ENCODE measurements at regions not wholly inside any gene's neighbourhood (a gene's known extent, or its start where the extent isn't known, plus 50 kb on each side); places are given as distances from the start of the nearest gene placed in this dataset.

DNA sequence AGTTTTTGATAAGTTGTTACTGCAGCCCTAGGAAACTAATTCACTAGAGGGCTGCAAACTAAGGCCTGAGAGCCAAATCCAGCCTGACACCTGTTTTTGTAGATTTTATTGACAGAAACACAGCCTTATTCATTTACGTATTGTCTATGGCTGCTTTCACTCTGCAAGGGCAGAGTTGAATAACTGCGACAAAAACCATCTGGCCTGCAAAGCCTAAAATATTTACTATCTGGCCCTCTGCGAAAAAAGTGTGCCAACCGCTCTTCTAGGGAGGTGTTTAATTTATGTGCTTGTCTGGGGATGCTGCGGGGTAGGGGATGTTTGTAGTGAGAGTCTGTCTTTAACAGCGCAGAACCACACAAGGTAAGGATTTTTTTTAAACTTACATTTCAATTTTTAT lies 165.0 kb upstream of the RBFOX1 start:
- H3K27me3 ChIP-seq (ENCODE audit: control insufficient read depth in 1 of 2, insufficient read depth in 2 of 2, low read length in 2 of 2): no peaks in the 10 kb centered on the region
- H2AFZ ChIP-seq (ENCODE audit: low read length): no peak overlapping the region
- no peaks in the 10 kb centered on the region for H4K20me1 ChIP-seq (ENCODE audit: insufficient read depth, low read length)
- WGBS (ENCODE audit: low lambda C conversion rate): 45% methylated on average over 6 of the region's 6 CpGs
- H3K4me2 ChIP-seq (ENCODE audit: low read depth, low read length): no peak overlapping the region
- H3K4me3 ChIP-seq (replicated peaks in 1 of 3; ENCODE audit: insufficient read depth in 1 of 3, low read depth in 2 of 3, low read length in 3 of 3): no peak overlapping the region
- intact Hi-C loops (cut with micrococcal nuclease; ENCODE audit: unreplicated experiment) (no loop called here), in situ Hi-C loops (cut with HindIII; ENCODE audit: extremely low pct_ligation_motif_present, low pct_unique_long_range_greater_than_20kb) (no loop called here)
- H3K79me2 ChIP-seq (ENCODE audit: insufficient read depth, low read length): no peaks in the 10 kb centered on the region
- H3K9me3 ChIP-seq (ENCODE audit: low read length): peaks cover 17% of the 10 kb centered on the region; the same call in 1 of the 2 replicates
- no peak for ATAC-seq
- CTCF ChIA-PET (ENCODE audit: low intra/inter-chr PET ratio, low total read pairs): no interaction called here
- POLR2A ChIA-PET: no interaction called here
- H3K36me3 ChIP-seq (replicated peaks in 1 of 2; ENCODE audit: control insufficient read depth in 1 of 2, insufficient read depth in 2 of 2, low read length in 2 of 2): no peaks in the 10 kb centered on the region
- no TSS peak for BruUV-seq (replicated peaks)
- no peak for FAIRE-seq
- no peak overlapping the region for H3K27ac ChIP-seq (ENCODE audit: extremely low read length, insufficient read depth, low read length)
- H3K9ac ChIP-seq (ENCODE audit: insufficient read depth, low read depth, low read length): no peak overlapping the region
- no peaks in the 10 kb centered on the region for H3K4me1 ChIP-seq (ENCODE audit: insufficient read depth, low read length)
- DNase-seq (ENCODE audit: low spot score): no peak
- TF ChIP-seq ZBTB1 (CRISPR knock-in tag; IDR thresholded peaks at IDR 0.05; ENCODE audit: borderline replicate concordance) (no peak), HNF4A (CRISPR knock-in tag; IDR thresholded peaks at IDR 0.05) (no peak), ATF4 (CRISPR knock-in tag; IDR thresholded peaks at IDR 0.05) (no peak), TAF15 (IDR thresholded peaks at IDR 0.05; ENCODE audit: low read depth, low read length, poor library complexity, severe bottlenecking) (no peak), CREBL2 (CRISPR knock-in tag; IDR thresholded peaks at IDR 0.05; ENCODE audit: borderline replicate concordance) (no peak), HMG20B (CRISPR knock-in tag; conservative IDR thresholded peaks at IDR 0.05) (no peak), CBX5 (CRISPR knock-in tag; IDR thresholded peaks at IDR 0.05; ENCODE audit: borderline replicate concordance) (no peak), JUND (CRISPR knock-in tag; IDR thresholded peaks at IDR 0.05) (no peak), ETV5 (CRISPR knock-in tag; IDR thresholded peaks at IDR 0.05; ENCODE audit: borderline replicate concordance) (no peak), ZNF484 (CRISPR knock-in tag; IDR thresholded peaks at IDR 0.05; ENCODE audit: borderline replicate concordance, low read depth) (no peak), JARID2 (CRISPR knock-in tag; IDR thresholded peaks at IDR 0.05; ENCODE audit: insufficient replicate concordance) (no peak), ZNF614 (CRISPR knock-in tag; IDR thresholded peaks at IDR 0.05; ENCODE audit: borderline replicate concordance) (no peak)
- TF ChIP-seq, protein P1, sequence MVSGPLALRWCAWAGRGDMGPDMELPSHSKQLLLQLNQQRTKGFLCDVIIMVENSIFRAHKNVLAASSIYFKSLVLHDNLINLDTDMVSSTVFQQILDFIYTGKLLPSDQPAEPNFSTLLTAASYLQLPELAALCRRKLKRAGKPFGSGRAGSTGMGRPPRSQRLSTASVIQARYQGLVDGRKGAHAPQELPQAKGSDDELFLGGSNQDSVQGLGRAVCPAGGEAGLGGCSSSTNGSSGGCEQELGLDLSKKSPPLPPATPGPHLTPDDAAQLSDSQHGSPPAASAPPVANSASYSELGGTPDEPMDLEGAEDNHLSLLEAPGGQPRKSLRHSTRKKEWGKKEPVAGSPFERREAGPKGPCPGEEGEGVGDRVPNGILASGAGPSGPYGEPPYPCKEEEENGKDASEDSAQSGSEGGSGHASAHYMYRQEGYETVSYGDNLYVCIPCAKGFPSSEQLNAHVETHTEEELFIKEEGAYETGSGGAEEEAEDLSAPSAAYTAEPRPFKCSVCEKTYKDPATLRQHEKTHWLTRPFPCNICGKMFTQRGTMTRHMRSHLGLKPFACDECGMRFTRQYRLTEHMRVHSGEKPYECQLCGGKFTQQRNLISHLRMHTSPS (CRISPR knock-in tag; IDR thresholded peaks at IDR 0.05; ENCODE audit: low read depth): no peak
- TF ChIP-seq, protein P2, sequence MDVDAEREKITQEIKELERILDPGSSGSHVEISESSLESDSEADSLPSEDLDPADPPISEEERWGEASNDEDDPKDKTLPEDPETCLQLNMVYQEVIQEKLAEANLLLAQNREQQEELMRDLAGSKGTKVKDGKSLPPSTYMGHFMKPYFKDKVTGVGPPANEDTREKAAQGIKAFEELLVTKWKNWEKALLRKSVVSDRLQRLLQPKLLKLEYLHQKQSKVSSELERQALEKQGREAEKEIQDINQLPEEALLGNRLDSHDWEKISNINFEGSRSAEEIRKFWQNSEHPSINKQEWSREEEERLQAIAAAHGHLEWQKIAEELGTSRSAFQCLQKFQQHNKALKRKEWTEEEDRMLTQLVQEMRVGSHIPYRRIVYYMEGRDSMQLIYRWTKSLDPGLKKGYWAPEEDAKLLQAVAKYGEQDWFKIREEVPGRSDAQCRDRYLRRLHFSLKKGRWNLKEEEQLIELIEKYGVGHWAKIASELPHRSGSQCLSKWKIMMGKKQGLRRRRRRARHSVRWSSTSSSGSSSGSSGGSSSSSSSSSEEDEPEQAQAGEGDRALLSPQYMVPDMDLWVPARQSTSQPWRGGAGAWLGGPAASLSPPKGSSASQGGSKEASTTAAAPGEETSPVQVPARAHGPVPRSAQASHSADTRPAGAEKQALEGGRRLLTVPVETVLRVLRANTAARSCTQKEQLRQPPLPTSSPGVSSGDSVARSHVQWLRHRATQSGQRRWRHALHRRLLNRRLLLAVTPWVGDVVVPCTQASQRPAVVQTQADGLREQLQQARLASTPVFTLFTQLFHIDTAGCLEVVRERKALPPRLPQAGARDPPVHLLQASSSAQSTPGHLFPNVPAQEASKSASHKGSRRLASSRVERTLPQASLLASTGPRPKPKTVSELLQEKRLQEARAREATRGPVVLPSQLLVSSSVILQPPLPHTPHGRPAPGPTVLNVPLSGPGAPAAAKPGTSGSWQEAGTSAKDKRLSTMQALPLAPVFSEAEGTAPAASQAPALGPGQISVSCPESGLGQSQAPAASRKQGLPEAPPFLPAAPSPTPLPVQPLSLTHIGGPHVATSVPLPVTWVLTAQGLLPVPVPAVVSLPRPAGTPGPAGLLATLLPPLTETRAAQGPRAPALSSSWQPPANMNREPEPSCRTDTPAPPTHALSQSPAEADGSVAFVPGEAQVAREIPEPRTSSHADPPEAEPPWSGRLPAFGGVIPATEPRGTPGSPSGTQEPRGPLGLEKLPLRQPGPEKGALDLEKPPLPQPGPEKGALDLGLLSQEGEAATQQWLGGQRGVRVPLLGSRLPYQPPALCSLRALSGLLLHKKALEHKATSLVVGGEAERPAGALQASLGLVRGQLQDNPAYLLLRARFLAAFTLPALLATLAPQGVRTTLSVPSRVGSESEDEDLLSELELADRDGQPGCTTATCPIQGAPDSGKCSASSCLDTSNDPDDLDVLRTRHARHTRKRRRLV (CRISPR knock-in tag; IDR thresholded peaks at IDR 0.05): no peak

All from HepG2 (cell line).